AG08395 (cell line): ENCODE measurements at regions not wholly inside any gene's neighbourhood (a gene's known extent, or its start where the extent isn't known, plus 50 kb on each side); places are given as distances from the start of the nearest gene placed in this dataset.

Source experiments
- DNase-seq: peaks from one replicate; pipeline ENCODE4 v3.0.0; 2012; ENCODE audit warnings: mixed read lengths, low spot score

- no peak for DNase-seq
These were observed 303.4 kb downstream of the KCNC2 start for GRCh38 chr12:74906224-74906623.

GRCh38 chr12:74910831-74911230 lies 298.8 kb downstream of the KCNC2 start:
- DNase-seq, result no peak

DNA sequence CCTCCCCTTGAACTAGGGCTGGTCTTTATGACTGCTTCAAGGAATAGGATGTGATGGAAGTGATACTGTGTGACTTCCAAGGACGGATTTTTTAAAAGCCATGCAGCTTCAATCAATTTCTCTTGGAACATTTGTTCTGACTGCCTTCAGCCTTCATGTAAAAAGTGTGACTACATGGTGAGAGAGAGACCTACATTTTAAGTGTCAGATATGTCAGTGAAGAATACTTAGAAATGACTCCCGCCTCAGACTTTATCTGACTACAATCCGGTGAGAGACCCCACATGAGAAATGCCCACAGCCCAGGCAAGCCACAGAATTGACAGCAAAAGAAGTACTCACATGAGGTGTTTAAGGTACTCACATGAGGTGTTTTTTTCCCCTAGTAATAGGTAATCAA lies 295.3 kb downstream of the KCNC2 start:
- DNase-seq, result no peak

DNA sequence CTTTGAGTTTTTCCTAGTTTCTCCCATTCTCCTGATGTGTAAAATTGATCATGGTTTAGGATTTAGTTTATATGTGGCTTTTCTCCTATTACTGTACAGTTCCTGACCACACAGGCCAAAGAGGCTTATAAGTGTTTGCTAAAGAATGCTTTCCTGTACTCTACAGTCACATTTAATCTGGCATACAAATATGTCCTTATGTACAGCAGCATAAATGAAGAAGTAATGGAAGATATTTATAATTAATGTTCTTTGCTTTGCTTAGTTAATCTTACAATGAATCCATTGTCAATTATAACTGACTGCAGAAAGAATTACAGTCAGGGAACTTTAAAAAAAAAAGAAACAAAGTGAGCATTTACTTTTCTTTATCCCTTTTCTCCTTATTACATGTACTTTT lies 293.9 kb downstream of the KCNC2 start:
- no peak for DNase-seq

- DNase-seq, result no peak
These were observed 291.9 kb downstream of the KCNC2 start for GRCh38 chr12:74917743-74918142.

GRCh38 chr12:74918291-74918690 lies 291.3 kb downstream of the KCNC2 start:
- DNase-seq, result no peak

GRCh38 chr12:74922117-74922516 lies 287.5 kb downstream of the KCNC2 start:
- DNase-seq, result no peak

DNA sequence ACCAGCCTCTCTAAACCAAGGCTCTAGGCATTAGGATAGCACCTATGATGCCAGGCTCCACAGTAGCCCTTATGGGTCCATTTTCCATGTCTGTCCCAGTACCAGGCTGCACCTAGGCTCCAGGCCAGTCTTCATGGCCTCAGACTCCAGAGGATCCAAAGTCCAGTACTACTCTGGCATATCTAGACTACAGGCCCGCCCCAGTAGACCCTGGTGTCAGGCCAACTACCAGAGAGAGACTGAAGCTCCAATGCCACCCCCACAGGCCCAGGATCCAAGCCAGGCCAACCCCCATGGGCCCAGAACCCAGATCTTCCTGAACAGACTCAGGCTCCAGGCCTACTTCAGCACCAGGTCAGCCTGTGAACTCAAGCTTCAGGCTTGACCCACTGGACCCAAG lies 287.0 kb downstream of the KCNC2 start:
- no peak for DNase-seq

GRCh38 chr12:74941670-74942069 lies 268.0 kb downstream of the KCNC2 start:
- no peak for DNase-seq

- DNase-seq, result no peak
These were observed 263.9 kb downstream of the KCNC2 start for GRCh38 chr12:74945771-74946198.

- no peak for DNase-seq
These were observed 255.9 kb downstream of the KCNC2 start for GRCh38 chr12:74953697-74954096.

GRCh38 chr12:74957231-74957630 lies 252.4 kb downstream of the KCNC2 start:
- DNase-seq, result no peak

GRCh38 chr12:74957634-74958033 lies 252.0 kb downstream of the KCNC2 start:
- no peak for DNase-seq

DNA sequence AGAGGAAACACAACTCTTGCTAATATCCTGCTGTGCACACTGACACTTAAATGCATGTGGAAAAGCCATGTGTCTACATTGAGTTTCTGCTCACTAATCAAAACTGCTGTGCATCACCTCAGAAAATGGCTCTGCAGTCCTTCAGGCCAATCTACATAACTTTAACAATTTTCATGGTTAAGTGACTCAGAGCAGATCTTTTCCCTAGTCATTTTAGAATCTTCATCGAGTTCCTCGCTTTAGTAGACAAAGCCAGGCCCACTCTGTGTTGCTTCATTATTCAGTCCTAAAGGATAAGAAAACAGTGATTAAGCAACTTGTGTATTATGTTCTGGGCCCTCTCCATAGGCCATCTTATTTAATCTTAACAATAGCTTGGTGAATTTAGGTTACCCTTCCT lies 250.0 kb downstream of the KCNC2 start:
- no peak for DNase-seq

GRCh38 chr12:74963304-74963703 lies 246.3 kb downstream of the KCNC2 start:
- no peak for DNase-seq

GRCh38 chr12:74963867-74964331 lies 245.7 kb downstream of the KCNC2 start:
- no peak for DNase-seq

- DNase-seq, result no peak
These were observed 245.2 kb downstream of the KCNC2 start for GRCh38 chr12:74964390-74964789.

GRCh38 chr12:74971201-74971600 lies 238.4 kb downstream of the KCNC2 start:
- DNase-seq, result no peak

GRCh38 chr12:74977832-74978481 lies 231.7 kb downstream of the KCNC2 start:
- no peak for DNase-seq

DNA sequence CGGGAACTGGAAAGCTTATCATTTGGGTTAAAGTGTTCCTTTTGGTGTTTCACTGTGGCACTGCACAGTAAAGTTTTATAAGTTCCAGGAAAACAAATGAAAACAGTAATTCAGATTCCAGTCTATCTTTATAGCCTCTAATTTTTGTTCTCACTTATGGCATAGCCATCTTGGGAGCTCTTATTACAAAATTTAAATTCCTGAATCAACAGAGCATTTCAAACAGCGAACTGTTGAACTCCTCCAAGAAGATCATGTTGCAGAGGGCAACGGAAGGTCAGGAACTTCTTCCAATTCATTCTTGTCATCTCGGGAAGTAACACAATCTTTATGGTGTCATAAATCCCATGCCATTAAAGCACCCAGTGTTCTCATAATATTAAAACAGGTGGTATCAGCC lies 229.1 kb downstream of the KCNC2 start:
- no peak for DNase-seq

DNA sequence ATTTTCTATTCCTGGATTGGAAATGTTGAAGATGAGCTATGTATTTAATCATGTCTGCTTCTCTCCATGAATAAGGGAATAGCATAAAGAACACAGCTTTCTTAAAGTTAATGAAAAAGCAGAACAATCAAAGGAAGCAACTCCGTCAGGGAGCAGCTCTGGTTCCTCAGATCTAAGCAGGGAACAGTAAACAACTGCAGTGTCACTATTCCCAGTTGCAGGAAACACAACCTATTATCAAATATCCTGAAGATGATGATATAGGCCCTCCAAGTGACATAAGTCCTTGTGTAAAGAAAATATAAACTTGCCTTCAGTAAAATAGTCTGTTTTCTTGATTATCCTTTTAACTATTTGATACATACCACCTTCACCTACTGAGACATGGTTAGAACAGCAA lies 228.1 kb downstream of the KCNC2 start:
- DNase-seq, result no peak

DNA sequence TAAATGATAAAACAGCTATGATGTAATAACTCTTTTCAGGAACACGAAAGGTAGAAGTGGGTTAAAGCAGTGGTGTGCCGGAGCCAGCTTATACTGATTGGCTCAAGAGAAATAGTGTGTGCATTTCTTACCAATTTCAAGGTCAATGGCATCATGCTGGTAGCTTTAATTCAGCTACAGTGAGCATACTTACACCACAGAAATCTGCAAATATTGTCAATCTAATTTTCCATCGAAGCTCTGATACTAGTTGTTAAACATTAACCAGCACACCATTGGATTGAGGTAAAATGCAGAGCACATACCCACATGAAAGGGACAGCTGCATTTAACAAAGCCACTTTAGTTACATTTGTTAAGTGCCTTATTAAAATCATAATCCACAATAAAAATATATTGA lies 225.7 kb downstream of the KCNC2 start:
- DNase-seq, result no peak

GRCh38 chr12:74984631-74985030 lies 225.0 kb downstream of the KCNC2 start:
- no peak for DNase-seq

DNA sequence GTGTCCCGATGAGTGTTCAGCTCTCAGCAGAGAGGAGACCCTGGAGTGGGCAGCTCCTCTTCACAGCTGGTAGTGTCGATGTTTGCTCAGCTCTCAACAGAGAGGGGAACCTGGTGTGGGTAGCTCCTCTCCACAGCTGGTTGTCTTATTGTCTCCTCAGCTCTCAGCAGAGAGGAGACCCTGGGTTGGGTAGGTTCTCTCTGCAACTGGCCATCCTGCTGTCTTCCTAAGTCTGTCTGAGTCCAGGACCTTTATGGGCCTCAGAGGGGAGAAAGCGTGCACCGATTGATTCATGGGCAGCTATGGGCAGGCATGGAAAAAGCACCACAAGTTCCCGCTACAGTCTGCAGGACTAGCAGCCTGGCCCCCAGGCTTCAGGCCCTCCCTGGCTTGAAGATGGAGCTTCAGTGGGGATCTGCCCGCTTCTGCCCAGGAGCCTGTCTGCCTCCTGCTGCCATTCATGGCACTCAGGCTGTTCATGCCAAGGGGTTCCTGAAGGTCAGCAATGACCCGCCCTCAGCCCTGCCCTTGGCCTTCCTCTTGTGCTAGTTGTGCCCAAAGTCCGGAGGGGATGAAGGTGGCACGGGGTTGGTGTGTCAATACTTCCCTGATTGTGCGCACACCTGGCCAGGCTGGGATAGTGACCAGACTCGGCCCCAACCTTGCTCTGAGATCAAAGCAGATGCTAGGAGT lies 224.2 kb downstream of the KCNC2 start:
- DNase-seq, result no peak
